ENCODE measurements at regions not wholly inside any gene's neighbourhood (a gene's known extent, or its start where the extent isn't known, plus 50 kb on each side); places are given as distances from the start of the nearest gene placed in this dataset.

- DNase-seq (ENCODE audit: low spot score) (no peak), ATAC-seq (ENCODE audit: low read depth) (no peak)
- H3K36me3 ChIP-seq (ENCODE audit: low read depth), result no peaks in the 10 kb centered on the region
- H3K4me3 ChIP-seq (ENCODE audit: severe bottlenecking), result no peak overlapping the region
- H3K4me1 ChIP-seq (ENCODE audit: insufficient read depth, poor library complexity, severe bottlenecking), result no peaks in the 10 kb centered on the region
- H3K27me3 ChIP-seq (ENCODE audit: insufficient read depth, poor library complexity, severe bottlenecking), result no peaks in the 10 kb centered on the region
- H3K27ac ChIP-seq (ENCODE audit: poor library complexity, severe bottlenecking), result no peak overlapping the region
- H3K9me3 ChIP-seq (ENCODE audit: severe bottlenecking), result no peaks in the 10 kb centered on the region
- TF ChIP-seq CTCF (IDR thresholded peaks at IDR 0.05; ENCODE audit: poor library complexity, severe bottlenecking), result no peak
These were observed 559.5 kb upstream of the GCFC2 start for GRCh38 chr2:76270096-76270710.

DNA sequence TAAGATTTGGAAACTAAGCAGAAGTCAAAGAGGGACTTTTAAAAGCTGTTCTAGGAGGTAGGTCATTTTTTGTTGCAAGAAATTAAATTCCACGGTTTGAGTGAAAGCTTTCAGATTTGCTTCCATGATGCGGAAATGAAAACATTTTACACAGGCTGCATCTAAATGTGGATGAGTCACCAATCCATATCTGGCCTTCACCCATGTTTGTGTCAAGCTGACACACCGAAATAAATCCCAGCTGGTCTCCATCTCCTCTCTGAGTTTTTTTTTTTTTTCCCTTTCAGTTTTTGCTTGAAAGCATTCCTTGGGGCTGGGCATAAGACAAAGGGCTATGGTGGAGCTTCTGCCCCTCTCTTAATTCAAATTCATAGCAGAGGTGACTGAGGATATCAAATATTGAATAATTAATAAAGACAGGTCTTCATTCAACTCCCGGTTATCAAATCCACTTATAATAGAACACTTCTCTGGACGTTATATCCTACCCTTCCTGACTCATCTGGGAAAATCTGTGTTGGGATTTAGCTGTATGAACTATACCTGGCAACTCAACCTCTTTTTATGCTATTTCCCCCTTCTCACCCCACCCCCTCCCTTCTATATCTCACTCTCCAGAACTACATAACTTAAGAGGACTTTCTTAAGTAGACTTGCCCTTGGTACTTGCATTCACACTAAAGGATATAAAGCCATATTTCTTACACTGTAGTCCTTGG is 558.3 kb upstream of the GCFC2 start:
- Histone ChIP-seq H3K36me3 (ENCODE audit: low read depth) (no peaks in the 10 kb centered on the region), H3K4me3 (ENCODE audit: severe bottlenecking) (no peak overlapping the region), H3K4me1 (ENCODE audit: insufficient read depth, poor library complexity, severe bottlenecking) (no peaks in the 10 kb centered on the region), H3K27me3 (ENCODE audit: insufficient read depth, poor library complexity, severe bottlenecking) (no peaks in the 10 kb centered on the region), H3K27ac (ENCODE audit: poor library complexity, severe bottlenecking) (no peak overlapping the region), H3K9me3 (ENCODE audit: severe bottlenecking) (no peaks in the 10 kb centered on the region)
- DNase-seq (ENCODE audit: low spot score), result no peak
- no peak for TF ChIP-seq CTCF (IDR thresholded peaks at IDR 0.05; ENCODE audit: poor library complexity, severe bottlenecking)
- ATAC-seq (ENCODE audit: low read depth), result no peak

GRCh38 chr2:76268484-76268883 is 557.8 kb upstream of the GCFC2 start:
- ATAC-seq (ENCODE audit: low read depth) (no peak), DNase-seq (ENCODE audit: low spot score) (no peak)
- Histone ChIP-seq H3K27me3 (ENCODE audit: insufficient read depth, poor library complexity, severe bottlenecking) (no peaks in the 10 kb centered on the region), H3K4me1 (ENCODE audit: insufficient read depth, poor library complexity, severe bottlenecking) (no peaks in the 10 kb centered on the region), H3K27ac (ENCODE audit: poor library complexity, severe bottlenecking) (no peak overlapping the region), H3K4me3 (ENCODE audit: severe bottlenecking) (no peak overlapping the region), H3K36me3 (ENCODE audit: low read depth) (no peaks in the 10 kb centered on the region), H3K9me3 (ENCODE audit: severe bottlenecking) (no peaks in the 10 kb centered on the region)
- no peak for TF ChIP-seq CTCF (IDR thresholded peaks at IDR 0.05; ENCODE audit: poor library complexity, severe bottlenecking)

DNA sequence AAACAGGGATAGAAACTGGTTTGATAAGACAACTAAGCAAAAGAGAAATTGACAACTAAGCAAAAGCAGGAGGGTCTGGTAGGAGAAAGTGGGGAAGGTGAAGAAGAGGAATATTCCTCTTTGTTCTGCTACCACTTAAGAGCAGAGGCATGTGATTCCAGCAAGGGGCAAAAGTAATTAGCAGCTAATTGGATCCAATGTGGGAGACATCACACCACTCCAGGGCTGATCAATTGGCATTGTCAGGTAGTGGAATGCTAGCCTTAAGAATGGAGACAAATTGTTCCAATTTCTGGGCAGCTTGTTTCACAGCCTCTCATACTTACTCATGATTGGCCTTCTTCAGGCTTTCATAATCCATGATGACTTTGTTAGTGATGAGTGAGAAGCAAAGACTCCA is 547.1 kb upstream of the GCFC2 start:
- ATAC-seq (ENCODE audit: low read depth) (no peak), DNase-seq (ENCODE audit: low spot score) (no peak)
- no peak overlapping the region for H3K4me3 ChIP-seq (ENCODE audit: severe bottlenecking)
- TF ChIP-seq CTCF (IDR thresholded peaks at IDR 0.05; ENCODE audit: poor library complexity, severe bottlenecking), result no peak
- H3K4me1 ChIP-seq (ENCODE audit: insufficient read depth, poor library complexity, severe bottlenecking), result no peaks in the 10 kb centered on the region
- H3K27me3 ChIP-seq (ENCODE audit: insufficient read depth, poor library complexity, severe bottlenecking), result peaks cover 9% of the 10 kb centered on the region
- H3K36me3 ChIP-seq (ENCODE audit: low read depth), result no peaks in the 10 kb centered on the region
- H3K27ac ChIP-seq (ENCODE audit: poor library complexity, severe bottlenecking), result no peak overlapping the region
- no peaks in the 10 kb centered on the region for H3K9me3 ChIP-seq (ENCODE audit: severe bottlenecking)
